ENCODE measurements at regions not wholly inside any gene's neighbourhood (a gene's known extent, or its start where the extent isn't known, plus 50 kb on each side); places are given as distances from the start of the nearest gene placed in this dataset.

DNA sequence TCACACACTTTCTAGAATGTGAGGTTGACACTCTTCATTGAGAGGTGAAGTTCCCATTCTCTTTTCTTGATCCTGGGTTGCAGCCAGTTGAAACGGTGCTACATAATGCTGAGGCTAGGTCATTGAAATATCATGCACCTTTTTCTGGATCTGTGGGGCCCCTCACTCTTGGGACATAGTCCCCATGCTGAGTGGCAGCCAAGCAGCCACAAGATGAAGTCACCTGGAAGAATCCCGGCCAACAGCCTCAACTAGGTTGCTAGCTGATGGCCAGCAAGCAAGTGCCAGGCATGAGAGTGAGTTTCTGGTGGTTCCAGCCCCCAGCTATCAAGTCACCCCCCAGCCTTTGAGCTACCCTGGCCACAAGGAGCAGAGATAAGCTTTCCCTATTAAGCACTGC lies 148.5 kb upstream of the TSHZ3 start (continued):
- TF ChIP-seq PHF8 (conservative IDR thresholded peaks at IDR 0.05; ENCODE audit: low read depth, low read length) (no peak), RFX5 (IDR thresholded peaks at IDR 0.05; ENCODE audit: borderline replicate concordance, low read depth, low read length) (no peak), SIN3A (conservative IDR thresholded peaks at IDR 0.05 in 1 of 2, IDR thresholded peaks at IDR 0.05 in 1 of 2; ENCODE audit: low read depth in 1 of 2, low read length in 2 of 2) (no peak), FOSL1 (IDR thresholded peaks at IDR 0.05; ENCODE audit: insufficient read depth, low read depth, low read length) (no peak)
